HG03045 (cell line): ENCODE measurements at regions not wholly inside any gene's neighbourhood (a gene's known extent, or its start where the extent isn't known, plus 50 kb on each side); places are given as distances from the start of the nearest gene placed in this dataset.
A peak's percentile ranks its signal among the peaks of the same experiment; 100 is the strongest.

ENCODE experiments used
- ATAC-seq: cut with Tn5 transposase; IDR thresholded peaks from one replicate; pipeline ENCODE4 v1.9.1; 2021; ENCODE audit warnings: mild to moderate bottlenecking, moderate library complexity; ENCODE audit not compliant: unreplicated experiment

DNA sequence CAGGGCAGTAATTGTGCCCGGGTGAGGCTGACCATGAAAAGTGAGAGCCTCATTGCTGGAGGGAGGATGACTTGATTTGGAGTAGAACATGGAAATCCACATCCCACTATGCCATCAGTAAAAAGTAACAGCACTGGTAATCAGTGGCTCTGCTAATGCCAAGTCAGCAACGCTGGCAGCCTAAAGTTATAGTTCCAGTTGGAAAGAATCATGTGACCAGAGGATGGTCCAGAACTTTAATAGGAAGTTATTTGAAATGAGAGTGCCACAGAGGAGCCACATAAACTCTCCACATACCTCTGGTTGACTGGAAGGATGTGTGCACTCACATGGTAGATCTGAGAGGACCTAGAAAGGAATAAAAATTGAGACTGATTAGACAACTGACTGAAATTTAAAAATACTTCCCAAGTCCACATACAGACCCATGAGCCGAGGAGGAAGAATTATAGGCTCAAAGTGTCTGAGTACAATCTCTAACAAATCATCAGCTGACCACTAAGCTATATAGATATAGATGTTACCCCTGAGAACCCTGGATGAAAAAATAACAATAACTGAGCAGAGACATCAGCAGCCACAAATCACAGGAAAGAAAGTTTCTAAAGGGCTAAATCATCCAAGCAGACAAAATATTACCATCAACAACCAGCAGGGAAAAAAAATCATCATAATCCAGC, 346.8 kb downstream of the STK39 start:
- no peak for ATAC-seq

DNA sequence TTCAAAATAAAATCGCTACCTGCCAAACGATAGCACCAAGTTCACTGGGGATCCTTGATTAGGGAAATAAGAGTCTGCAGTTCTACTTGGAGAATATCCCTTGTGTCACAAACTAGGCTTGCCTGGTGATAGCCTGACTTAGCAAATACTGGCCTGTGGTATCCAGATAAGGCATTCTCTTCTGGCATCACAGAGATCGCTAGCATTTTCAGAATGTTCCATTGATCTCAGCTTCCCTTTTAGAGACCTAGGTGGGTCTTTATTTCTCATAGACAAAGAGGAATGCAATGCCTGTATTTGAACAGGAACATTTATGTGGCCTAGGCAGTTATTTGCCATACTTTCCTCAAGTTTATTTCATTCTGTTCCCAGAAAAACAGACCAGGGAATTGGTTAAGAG, 349.1 kb downstream of the STK39 start:
- ATAC-seq, result no peak

DNA sequence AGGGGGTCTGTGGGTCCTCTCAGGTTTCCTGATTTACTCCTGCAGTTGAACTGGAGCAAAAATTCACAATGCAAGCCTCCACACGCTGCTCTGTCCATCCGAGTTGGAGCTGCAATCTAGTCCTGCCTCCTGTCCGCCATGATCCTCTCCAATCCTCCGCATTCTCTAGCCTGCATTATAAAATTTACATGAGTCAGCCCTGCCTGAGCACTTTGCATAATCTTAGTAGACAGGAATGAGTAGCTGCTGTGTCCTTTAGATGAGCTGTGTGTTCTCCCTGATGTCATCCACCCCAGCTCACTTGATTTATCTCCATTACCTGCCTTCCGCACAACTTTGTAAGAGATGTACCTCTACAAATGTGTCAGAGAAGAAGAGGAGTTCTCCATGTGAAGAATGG, 355.6 kb downstream of the STK39 start:
- no peak for ATAC-seq

DNA sequence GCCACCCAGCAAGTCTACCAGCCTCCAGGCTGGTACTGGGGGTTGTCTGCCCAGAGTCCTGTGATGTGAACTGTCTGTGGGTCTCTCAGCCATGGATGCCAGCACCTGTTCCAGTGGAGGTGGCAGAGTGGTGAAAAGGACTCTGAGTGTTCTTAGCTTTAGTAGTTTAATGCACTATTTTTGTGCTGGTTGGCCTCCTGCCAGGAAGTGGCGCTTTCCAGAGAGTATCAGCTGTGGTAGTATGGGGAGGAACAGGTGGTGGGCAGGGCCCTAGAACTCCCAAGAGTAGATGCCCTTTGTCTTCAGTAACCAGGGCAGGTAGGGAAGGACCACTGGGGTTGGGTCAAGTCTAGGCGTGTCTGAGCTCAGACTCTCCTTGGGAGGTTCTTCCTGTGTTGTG, 356.7 kb downstream of the STK39 start:
- ATAC-seq, result no peak

DNA sequence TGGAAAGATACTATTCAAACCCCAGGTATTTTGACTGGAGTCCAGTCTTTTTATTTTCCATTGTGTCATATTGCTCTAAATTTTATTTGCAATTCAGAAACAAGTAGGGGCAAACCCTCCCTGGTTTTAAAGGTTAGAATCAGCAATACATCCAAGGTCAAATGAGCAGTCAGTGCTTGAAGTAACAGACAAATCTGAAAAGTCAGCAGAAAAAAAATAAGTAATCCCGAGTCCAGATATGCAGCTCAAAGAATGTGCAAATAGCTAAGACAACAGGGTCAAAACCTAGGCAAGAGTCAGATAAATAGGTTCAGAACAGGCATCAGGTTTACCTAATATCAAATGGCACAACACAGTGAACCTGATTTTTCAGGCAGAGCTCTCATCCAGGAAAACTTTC, 367.0 kb downstream of the STK39 start:
- ATAC-seq, result no peak

DNA sequence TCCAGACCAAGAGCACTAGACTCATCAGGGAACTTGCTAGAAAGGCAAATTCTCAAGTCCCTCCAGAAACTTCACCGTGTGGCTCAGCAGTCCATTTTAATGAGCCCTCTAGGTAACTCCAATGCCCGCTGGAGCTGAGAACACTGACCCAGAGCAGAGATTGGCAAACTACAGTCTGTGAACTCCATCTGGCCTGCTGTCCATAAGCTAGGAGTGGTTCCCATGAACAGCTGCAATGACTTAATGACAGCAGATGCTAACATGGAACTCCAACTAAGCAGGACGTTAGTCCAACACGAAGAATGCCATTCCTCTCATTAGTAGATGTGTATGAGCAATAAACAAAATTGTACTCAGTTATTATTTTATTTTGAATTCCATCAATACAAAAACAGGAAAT, 371.9 kb downstream of the STK39 start:
- no peak for ATAC-seq

DNA sequence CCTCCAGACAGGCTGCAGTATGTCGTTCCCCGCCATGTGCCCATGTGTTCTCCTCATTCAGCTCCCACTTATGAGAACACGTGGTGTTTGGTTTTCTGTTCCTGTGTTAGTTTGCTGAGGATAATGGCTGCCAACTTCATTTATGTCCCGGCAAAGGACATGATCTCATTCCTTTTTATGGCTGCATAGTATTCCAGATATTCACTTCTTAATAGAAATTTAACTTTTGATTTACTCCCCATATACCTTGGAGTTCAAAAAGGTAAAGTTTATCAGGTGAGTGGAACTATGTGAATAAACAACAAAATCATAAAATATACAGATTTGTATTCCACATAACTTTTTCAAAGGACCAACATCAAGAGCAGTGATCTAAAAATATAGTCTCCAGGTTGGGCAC, 372.6 kb downstream of the STK39 start:
- no peak for ATAC-seq

DNA sequence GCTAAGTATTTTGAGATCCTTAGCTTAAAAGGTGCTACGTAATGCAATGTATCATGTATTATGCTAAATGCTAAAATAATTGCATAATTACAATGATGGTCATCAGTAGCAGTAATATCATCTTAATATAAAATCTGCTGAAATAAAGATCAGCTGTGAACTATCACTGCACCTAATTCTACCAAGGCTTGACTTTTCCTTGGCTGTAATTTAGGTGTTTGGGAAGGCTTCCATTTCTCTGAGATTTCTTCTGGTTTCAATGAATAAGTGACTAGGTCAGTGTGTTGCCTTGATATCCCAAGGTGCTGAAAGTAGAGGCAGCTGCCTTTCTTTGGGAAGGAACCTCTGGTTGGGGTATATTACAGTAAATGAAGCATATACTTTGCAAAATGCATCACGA, 376.1 kb downstream of the STK39 start:
- ATAC-seq, result no peak

DNA sequence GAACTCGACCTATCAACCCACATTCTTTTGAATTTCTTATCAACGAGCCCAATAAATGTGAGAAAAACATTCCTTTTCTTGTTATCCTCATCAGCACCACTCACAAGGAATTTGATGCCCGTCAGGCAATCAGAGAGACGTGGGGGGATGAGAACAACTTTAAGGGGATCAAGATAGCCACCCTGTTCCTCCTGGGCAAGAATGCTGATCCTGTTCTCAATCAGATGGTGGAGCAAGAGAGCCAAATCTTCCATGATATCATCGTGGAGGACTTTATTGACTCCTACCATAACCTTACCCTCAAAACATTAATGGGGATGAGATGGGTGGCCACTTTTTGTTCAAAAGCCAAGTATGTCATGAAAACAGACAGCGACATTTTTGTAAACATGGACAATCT, 378.2 kb downstream of the STK39 start:
- ATAC-seq, result no peak

DNA sequence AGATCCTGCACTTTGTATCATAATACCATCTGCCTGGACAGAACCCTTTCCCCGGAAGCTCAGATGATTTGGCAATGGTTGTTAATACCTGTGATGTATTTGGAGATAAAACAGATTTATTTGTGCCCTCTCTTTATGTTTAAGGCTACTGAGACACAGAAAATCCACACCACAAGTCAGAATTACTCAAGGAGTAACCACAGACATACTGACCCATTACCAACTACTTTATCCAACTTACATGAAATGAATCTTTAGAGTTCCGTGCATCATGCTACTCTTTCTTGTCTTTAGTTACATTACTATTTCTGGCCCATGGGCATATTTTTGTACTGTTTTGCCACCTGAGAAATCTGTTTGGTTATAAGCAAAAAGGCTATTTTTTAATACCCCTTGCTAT, 384.0 kb downstream of the STK39 start:
- no peak for ATAC-seq

DNA sequence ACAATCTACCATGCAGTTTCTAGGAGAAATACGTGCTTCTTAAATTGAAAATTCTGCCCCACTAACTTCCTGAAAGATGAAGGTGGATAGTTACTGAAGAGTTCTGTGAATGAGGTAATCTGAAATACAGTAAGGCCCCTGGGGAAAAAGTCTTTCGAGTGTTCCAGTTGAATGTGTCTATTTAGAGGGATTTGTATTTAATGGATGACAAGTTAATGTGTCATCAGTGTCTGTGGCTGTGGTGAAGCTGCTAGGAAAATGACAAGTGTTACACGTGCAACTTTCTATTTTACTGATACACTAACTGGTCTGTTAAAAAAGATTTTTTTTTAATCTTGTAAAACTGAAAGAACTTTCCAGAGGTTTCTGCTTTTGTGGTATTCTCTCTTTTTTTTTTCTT, 384.6 kb downstream of the STK39 start:
- ATAC-seq, result peak; percentile 69

DNA sequence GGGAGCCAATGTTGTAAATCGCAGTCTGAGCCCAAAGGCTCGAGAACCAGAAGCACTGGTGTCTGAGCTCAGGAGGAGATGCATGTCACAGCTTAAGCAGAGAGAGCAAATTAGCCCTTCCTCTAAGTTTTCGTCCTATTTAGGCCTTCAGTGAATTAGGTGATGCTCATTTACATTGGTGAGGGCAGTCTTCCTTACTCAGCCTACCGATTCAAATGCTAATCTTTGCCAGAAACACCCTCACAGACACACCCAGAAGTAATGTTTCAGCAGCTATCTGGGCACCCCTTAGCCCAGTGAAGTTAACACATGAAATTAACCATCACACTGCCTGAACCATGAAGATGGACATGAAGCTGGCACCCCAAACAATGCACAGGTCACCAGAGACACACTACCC, 385.1 kb downstream of the STK39 start:
- ATAC-seq, result peak; percentile 14

DNA sequence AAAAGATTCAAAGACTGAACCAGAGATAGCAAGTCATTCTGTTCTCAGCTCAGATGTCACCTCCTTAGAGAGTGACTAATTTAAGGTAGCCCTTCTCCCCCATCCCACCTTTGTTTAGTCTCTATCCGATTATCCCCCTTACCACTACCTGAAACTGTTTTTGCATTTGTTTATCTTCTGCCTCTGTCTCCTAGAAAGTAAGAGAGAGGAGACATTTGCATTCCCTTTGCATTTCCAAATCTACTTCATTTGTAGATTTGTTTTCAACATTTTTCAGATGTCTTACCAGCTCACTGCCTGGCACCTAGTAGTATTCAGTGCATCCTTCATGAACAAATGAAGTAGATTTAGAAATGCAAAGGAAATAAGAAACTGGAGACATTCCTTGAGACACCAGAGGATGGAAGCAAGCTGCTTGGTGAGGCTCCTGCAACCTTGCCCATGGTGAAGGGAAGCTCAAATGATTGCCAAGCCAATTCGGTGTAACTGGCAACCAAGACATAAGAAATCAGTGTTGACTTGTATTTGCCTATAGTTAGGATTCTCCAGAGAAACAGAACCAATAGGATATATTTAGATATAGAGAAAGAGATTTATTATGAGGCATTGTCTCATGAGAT, 385.7 kb downstream of the STK39 start:
- no peak for ATAC-seq

DNA sequence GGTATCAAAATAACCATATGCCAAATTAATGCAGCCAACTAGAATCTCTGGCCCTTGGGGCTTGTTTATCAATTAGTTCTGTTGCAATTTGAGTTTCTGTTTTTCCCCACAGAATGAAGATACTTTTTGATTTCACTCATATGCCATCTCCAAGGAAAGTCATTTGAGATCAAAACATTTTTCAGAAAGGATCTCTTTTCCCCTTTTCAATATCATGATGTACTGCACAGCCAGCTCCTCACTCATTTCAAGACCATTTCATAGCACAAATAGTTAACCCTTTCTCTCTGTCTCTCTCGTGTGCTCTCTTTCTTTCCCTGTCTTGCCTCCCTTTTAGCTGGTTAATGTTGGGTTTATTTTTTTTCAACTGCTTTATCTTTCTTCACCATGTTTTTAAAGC, 387.3 kb downstream of the STK39 start:
- no peak for ATAC-seq

DNA sequence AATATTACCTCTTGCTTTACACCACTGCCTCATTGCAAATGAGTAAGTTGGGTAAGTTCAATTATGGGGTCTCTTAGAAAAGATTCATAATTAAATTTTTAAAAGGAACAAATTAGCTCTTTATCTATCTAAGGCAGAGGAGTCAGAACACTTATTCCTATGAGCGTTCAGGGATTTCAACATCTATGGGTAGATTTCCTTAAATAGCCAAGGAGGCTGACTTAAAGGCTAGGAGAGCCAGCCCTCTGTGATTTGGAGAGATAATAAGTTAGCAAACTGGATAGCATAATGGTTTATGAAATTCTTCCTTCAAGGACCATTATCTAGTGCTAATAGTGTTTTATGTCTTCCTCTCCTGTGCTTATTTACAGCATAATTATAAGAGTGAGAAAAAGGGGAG, 387.7 kb downstream of the STK39 start:
- ATAC-seq, result no peak

DNA sequence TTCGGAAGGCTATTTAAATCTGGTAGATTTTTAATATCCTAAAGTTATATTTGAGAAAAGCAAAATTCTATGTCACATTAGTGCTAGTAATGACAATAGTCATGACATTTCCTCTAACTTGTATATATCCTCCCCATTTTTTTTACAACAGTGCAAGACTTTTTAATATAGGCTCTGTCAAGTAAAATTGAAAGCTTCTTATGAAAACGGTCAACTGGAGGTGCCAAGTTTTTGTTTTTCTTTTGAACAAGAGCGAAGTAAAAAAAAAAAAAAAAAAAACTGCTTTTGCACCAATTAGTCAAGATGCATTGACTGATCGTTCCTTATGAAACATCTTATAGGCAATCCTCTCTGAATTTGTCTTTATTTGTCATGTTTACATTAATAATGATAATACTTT, 389.3 kb downstream of the STK39 start:
- ATAC-seq, result no peak

DNA sequence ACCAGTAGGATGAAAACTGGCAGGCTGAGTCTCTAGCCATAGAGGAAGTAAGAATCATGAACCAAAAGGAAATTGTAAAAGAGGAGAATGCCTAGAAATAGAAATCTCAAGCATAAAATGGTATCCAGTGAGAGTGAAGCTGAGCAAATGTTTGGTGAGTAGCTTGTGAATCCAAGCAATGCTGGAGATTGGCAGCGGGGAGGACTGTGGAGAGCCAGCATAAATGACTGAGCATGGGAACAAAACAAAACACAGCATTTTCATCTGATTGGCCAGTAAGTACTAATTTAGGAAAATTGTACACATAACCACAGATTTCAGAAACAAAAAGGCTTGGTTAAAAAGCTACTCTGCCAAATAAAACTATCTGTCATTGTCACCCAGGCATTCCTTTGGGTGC, 390.0 kb downstream of the STK39 start:
- no peak for ATAC-seq

DNA sequence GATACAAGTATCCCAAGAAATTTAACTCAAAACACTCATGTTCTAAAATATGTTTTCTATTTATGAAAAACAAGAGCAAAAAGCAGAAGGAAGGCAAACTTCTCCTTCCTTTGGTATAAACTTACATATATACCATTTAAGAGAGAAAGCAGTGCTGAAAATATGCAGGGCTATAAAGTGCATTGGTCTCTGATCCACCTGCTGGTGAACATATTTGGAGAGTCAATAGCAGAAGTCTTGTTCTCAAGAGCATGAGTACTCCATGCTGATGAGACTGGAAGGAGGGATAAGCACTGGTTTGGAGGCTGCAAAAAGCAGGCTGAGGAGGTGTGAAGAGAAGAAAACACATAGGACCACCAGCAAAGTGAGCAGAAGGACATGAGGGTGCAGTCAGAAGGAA, 391.2 kb downstream of the STK39 start:
- ATAC-seq, result no peak

DNA sequence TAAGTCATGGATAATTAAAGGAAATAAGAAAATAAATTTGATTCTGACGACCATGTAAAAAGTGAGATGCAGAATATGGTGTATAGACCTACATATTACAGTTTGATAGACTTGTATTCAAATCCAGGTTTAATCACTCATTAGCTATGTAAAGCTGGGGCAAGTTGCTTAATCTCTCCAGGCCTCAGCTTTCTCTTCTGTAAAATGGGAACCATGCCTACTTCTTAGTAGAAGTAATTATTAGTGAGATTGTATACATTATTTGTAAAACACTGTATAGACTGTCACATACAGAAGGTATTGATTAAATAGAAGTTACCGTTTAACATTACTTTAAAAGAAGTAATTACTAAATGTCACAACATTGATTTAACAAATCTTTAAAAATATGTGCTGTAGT, 392.2 kb downstream of the STK39 start:
- ATAC-seq, result no peak

DNA sequence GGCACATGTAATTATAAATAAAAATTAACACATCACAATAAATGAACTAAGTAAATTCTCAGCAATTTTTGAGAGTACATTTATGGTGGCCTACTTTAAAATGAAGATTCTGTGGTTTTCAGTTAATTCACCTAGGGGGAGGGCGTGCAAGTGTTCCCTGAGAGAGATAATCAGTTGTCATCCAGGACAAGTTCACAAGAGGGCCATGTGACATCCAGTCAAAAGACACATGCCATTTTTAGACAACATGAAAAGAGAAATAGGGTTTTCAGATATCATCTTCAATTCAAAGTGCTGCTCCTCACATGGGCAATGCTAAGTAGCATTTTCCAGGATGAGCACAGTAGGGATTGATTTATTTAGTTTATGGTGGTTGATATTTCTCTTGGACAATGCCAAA, 393.7 kb downstream of the STK39 start:
- no peak for ATAC-seq

DNA sequence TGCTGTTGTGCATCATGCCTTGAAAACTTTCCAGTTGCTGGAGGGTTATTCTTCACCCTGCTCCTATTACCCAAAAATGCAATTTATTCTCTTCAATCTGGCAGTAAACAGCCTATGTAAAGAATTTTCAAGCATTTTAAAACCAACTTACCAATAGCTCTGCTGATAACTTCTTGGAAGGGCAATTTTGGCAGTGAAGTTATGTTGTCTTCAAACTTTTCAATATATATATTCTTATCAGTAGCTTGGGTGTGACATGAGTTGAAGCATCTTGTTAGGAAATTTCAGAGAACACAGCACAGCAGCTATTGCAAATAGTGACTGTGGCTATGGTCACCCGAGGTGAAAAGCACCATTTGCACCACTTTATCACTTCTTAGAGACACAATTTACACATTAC, 395.5 kb downstream of the STK39 start:
- ATAC-seq, result no peak

DNA sequence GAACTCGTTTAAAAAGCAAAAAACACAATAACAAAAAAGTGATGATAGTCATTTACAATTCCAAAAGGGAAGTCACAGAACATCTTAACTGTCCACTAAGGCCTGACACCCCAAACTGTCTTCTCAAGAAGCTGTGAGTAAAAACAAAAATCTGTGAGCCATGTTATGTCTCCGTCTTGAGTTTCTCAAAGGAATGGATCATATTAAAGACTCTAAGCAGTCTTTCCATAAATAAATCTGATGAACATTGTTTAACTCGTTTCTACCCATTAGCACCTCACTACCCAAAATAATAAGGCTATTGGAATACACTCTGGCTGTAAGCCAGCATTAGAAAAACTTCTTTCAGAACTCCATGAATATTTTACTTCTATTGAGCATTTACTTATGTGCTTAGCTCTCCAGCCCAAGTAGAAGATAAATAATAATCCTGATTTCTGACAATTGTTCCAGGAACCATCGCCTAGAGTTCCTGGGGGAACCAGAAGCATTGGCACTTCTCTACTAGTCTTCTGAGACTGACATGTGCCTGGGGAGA, 396.0 kb downstream of the STK39 start:
- ATAC-seq, result no peak
